Activated B cell treated with CpG ODN at 0.5 μM for 24 hours (primary cell): ENCODE measurements at regions not wholly inside any gene's neighbourhood (a gene's known extent, or its start where the extent isn't known, plus 50 kb on each side); places are given as distances from the start of the nearest gene placed in this dataset.

ENCODE experiments used
- ATAC-seq: fragments of 200-7000 bp; cut with Tn5 transposase; one replicate; pipeline ENCODE4 v1.10.0; 2021; ENCODE audit warnings: low read depth, mild to moderate bottlenecking, moderate library complexity
- CTCF ChIA-PET: fragments of 350-600 bp; sonication (Branson Sonifier 250); formaldehyde crosslinking; loops from one replicate; lab custom pipeline; 2021; ENCODE audit warnings: antibody characterized with exemption; lab: Charles Lee
- POLR2A ChIA-PET: fragments of 350-600 bp; sonication (Branson Sonifier 250); formaldehyde crosslinking; loops from one replicate; lab custom pipeline; 2021; ENCODE audit warnings: antibody characterized with exemption; lab: Charles Lee
- DNase-seq: peaks from one replicate; pipeline ENCODE4 v3.0.0; 2022
- H3K27ac Mint-ChIP-seq: one replicate; pipeline ENCODE4 v1.8.0; 2020; ENCODE audit warnings: mixed read lengths
- H3K27me3 Mint-ChIP-seq: one replicate; pipeline ENCODE4 v1.8.0; 2021; ENCODE audit warnings: mixed read lengths
- H3K36me3 Mint-ChIP-seq: one replicate; pipeline ENCODE4 v1.8.0; 2021; ENCODE audit warnings: low read depth, mixed read lengths
- H3K4me1 Mint-ChIP-seq: one replicate; pipeline ENCODE4 v1.8.0; 2021; ENCODE audit warnings: mixed read lengths
- H3K4me3 Mint-ChIP-seq: one replicate; pipeline ENCODE4 v1.8.0; 2020; ENCODE audit warnings: mild to moderate bottlenecking, mixed read lengths
- H3K9me3 Mint-ChIP-seq: one replicate; pipeline ENCODE4 v1.8.0; 2020; ENCODE audit warnings: mixed read lengths
- intact Hi-C: fragments of 100-400 bp; cut with micrococcal nuclease; formaldehyde crosslinking; loops from one replicate; pipeline ENCODE4 v1.15.1; 2024
- TF ChIP-seq, protein P1 (sequence below): fragments of 200-600 bp; IDR thresholded peaks from one replicate; pipeline ENCODE4 v1.8.0; 2022; ENCODE audit warnings: antibody characterized with exemption, mild to moderate bottlenecking

DNA sequence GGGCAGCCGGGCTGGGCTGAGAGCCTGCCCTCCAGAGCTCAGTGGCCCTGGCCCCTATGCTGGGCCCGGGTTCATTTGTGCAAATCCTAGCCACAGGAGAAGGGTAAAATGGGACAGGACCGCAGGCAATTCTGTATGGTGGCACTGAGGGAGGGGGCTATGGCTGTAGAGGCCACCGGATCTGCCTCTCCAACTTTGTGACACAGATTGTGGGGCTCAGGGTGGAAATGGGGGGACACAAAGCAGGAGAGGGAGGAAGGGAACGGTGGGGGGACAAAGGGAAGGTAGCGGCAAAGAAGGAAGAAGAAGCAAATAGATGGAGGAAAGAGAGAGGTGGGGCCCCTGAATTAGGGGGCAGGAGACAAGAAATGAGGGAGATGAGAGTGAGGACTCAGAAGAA, 201.1 kb downstream of the SMAD2 start:
- intact Hi-C loops: no loop called here
- H3K27ac Mint-ChIP-seq: no peak overlapping the region
- no peaks in the 10 kb centered on the region for H3K36me3 Mint-ChIP-seq
- DNase-seq (no peak), ATAC-seq (no peak)
- H3K4me1 Mint-ChIP-seq: no peaks in the 10 kb centered on the region
- H3K9me3 Mint-ChIP-seq: no peaks in the 10 kb centered on the region
- ChIA-PET CTCF (no interaction called here), POLR2A (no interaction called here)
- TF ChIP-seq, protein P1, sequence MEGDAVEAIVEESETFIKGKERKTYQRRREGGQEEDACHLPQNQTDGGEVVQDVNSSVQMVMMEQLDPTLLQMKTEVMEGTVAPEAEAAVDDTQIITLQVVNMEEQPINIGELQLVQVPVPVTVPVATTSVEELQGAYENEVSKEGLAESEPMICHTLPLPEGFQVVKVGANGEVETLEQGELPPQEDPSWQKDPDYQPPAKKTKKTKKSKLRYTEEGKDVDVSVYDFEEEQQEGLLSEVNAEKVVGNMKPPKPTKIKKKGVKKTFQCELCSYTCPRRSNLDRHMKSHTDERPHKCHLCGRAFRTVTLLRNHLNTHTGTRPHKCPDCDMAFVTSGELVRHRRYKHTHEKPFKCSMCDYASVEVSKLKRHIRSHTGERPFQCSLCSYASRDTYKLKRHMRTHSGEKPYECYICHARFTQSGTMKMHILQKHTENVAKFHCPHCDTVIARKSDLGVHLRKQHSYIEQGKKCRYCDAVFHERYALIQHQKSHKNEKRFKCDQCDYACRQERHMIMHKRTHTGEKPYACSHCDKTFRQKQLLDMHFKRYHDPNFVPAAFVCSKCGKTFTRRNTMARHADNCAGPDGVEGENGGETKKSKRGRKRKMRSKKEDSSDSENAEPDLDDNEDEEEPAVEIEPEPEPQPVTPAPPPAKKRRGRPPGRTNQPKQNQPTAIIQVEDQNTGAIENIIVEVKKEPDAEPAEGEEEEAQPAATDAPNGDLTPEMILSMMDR: no peak
- H3K27me3 Mint-ChIP-seq: peaks cover 15% of the 10 kb centered on the region
- H3K4me3 Mint-ChIP-seq: no peak overlapping the region

DNA sequence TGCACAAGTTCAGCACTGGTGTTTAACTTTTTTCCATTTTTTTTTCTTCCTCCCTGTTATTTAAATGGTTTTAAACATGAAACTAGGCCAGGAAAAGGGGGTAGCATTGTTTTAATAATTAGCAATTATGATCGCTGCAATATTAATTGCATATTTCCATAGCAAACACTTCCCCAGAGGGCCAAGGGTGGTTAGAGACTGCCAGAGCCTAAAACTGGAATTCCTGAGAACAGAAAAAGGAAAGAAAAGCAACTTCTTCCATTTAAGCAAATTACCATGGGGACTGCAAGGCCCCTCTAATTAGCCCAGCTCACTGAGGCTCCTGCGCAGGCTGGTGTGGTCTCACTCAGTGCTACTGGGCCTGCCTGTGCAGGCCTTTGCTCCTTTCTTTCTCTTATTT, 201.5 kb downstream of the SMAD2 start:
- intact Hi-C loops: no loop called here
- POLR2A ChIA-PET: no interaction called here
- CTCF ChIA-PET: no interaction called here
- H3K27me3 Mint-ChIP-seq: peaks cover 14% of the 10 kb centered on the region
- no peaks in the 10 kb centered on the region for H3K4me1 Mint-ChIP-seq
- H3K36me3 Mint-ChIP-seq: no peaks in the 10 kb centered on the region
- DNase-seq (no peak), ATAC-seq (no peak)
- H3K9me3 Mint-ChIP-seq: no peaks in the 10 kb centered on the region
- H3K4me3 Mint-ChIP-seq: no peak overlapping the region
- H3K27ac Mint-ChIP-seq: no peak overlapping the region
- TF ChIP-seq, protein P1: no peak

DNA sequence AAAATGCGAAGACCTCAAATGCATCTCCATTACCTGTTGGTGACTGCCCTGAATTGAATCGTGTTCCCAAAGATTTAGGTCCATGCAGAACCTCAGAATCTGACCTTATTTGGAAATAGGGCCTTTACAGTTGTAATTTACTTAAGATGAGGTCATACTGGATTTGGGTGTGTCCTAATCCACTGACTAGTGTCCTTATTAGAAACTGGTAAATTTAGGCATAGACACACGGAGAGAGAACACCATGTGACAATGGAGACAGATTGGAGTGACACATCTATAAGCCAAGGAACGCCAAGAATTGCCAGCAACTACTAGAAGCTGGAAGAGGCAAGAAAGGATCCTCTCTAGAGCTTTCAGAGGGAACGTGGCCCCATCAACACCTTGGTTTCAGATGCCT, 203.1 kb downstream of the SMAD2 start:
- H3K27me3 Mint-ChIP-seq: peaks cover 8% of the 10 kb centered on the region
- intact Hi-C loops: no loop called here
- CTCF ChIA-PET: no interaction called here
- DNase-seq: no peak
- H3K9me3 Mint-ChIP-seq: no peaks in the 10 kb centered on the region
- no peak for ATAC-seq
- no peaks in the 10 kb centered on the region for H3K4me1 Mint-ChIP-seq
- TF ChIP-seq, protein P1: no peak
- no peak overlapping the region for H3K27ac Mint-ChIP-seq
- POLR2A ChIA-PET: no interaction called here
- H3K4me3 Mint-ChIP-seq: no peak overlapping the region
- no peaks in the 10 kb centered on the region for H3K36me3 Mint-ChIP-seq

DNA sequence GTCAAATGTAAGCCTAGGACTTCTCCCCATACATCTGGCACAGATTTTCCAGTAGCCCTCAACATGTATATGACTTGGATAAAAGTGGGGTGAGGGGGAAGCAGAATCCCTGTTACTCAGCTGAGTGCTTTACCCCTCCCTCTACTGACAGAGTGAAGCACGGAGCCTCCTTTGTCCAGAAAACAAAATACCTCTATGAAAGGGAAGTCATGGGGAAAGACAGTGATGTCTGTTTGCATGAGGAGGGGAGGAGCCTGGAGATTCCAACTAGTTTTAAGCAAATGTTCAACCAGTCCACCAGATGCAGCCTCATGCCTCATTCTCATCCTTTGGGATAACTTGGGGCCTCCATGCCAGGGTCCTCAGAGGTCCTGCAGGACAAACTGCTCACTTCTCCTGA, 203.9 kb downstream of the SMAD2 start:
- H3K9me3 Mint-ChIP-seq: no peaks in the 10 kb centered on the region
- H3K4me3 Mint-ChIP-seq: no peak overlapping the region
- intact Hi-C loops: no loop called here
- ChIA-PET POLR2A (no interaction called here), CTCF (no interaction called here)
- H3K27ac Mint-ChIP-seq: no peak overlapping the region
- no peak for ATAC-seq
- no peaks in the 10 kb centered on the region for H3K4me1 Mint-ChIP-seq
- H3K27me3 Mint-ChIP-seq: peaks cover 7% of the 10 kb centered on the region
- no peaks in the 10 kb centered on the region for H3K36me3 Mint-ChIP-seq
- TF ChIP-seq, protein P1: no peak
- no peak for DNase-seq

DNA sequence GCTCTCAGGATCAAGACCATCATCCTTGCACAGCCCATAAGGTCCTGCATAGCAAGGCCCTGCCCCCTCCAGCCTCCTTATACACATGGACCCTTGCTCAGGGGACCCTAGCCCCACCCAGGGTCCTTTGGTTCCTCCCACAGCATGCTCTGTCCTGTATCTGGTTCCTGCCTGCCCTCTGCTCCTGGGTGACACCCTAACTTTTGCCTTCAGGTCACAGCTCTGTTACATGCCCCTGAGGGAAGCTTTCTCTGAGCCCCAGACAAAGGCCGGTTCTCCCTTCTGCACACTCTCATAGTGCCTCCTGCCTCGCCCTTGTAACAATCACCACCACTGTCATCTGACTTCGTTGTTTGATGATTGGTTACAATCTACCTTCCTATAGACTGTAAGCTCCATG, 204.8 kb downstream of the SMAD2 start:
- Mint-ChIP-seq H3K4me1 (no peaks in the 10 kb centered on the region), H3K36me3 (no peaks in the 10 kb centered on the region), H3K4me3 (no peak overlapping the region), H3K27me3 (peaks cover 6% of the 10 kb centered on the region), H3K27ac (no peak overlapping the region), H3K9me3 (no peaks in the 10 kb centered on the region)
- POLR2A ChIA-PET: no interaction called here
- intact Hi-C loops: no loop called here
- TF ChIP-seq, protein P1: no peak
- DNase-seq (no peak), ATAC-seq (no peak)
- CTCF ChIA-PET: no interaction called here
